ENCODE measurements at regions not wholly inside any gene's neighbourhood (a gene's known extent, or its start where the extent isn't known, plus 50 kb on each side); places are given as distances from the start of the nearest gene placed in this dataset.
"Not testable (repeated sequence)": the region's sequence is repeated elsewhere in the genome, so short reads cannot be mapped to it uniquely, and the experiment has no call there.

DNA sequence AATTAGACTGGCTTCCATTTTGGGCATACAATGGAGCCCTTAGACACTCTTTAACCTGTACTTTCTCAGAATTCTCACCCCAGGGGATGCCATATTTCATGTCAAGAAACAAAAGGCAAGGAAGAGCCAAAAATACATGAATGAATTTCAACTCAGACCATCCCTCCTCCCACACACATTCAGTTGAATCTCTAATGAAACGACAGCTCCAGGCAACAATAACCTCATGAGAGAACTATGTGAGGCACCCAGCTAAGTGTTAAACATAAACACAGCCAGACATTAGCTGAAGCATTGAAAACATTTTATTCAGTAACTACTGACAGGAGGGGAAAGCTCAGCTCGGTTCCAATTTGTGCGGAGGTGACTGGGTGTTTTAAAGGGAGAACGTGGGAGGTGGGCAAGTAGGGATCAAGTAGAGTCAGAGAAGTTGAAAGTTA, 1359.1 kb upstream of the CDH9 start:
- no peak overlapping the region for H3K27ac ChIP-seq (ENCODE audit: low read length)
- H3K9me3 Mint-ChIP-seq: peaks cover 6 to 11% of the 10 kb centered on the region in 2 donors
- H3K36me3 Mint-ChIP-seq: peaks cover 7% of the 10 kb centered on the region
- ATAC-seq: no peak
- DNase-seq: no peak
- H3K9me3 ChIP-seq (ENCODE audit: control insufficient read depth, insufficient read depth, low read length): peaks cover 14% of the 10 kb centered on the region
- no peak overlapping the region for H3K4me3 ChIP-seq (ENCODE audit: low read length)
- intact Hi-C loops (cut with micrococcal nuclease): no loop called here
- no peak overlapping the region for H3K27ac Mint-ChIP-seq
- no peaks in the 10 kb centered on the region for H3K36me3 ChIP-seq (ENCODE audit: control insufficient read depth, insufficient read depth, low read length)
- no peaks in the 10 kb centered on the region for H3K27me3 Mint-ChIP-seq (ENCODE audit: low read depth in 2 of 2)
- H3K27me3 ChIP-seq (ENCODE audit: control insufficient read depth, insufficient read depth, low read length): no peaks in the 10 kb centered on the region
- 70% methylated on average over 4 of the region's 4 CpGs for WGBS (ENCODE audit: insufficient coverage)
- H3K4me1 ChIP-seq (ENCODE audit: control insufficient read depth, insufficient read depth, low read length): no peaks in the 10 kb centered on the region
- H3K4me3 Mint-ChIP-seq: no peak overlapping the region
- TF ChIP-seq CTCF (IDR thresholded peaks at IDR 0.05): no peak
- H3K4me1 Mint-ChIP-seq: no peaks in the 10 kb centered on the region

- Histone ChIP-seq H3K4me1 (ENCODE audit: control insufficient read depth, insufficient read depth, low read length) (no peaks in the 10 kb centered on the region), H3K27ac (ENCODE audit: low read length) (no peak overlapping the region), H3K9me3 (ENCODE audit: control insufficient read depth, insufficient read depth, low read length) (peaks cover 3% of the 10 kb centered on the region), H3K27me3 (ENCODE audit: control insufficient read depth, insufficient read depth, low read length) (no peaks in the 10 kb centered on the region), H3K4me3 (ENCODE audit: low read length) (no peak overlapping the region), H3K36me3 (ENCODE audit: control insufficient read depth, insufficient read depth, low read length) (no peaks in the 10 kb centered on the region)
- no peak for TF ChIP-seq CTCF (IDR thresholded peaks at IDR 0.05)
- H3K9me3 Mint-ChIP-seq: peaks cover 5 to 8% of the 10 kb centered on the region in 2 donors
- WGBS (ENCODE audit: insufficient coverage): 84% methylated on average over 1 of the region's 1 CpG
- ATAC-seq: no peak
- no peak overlapping the region for H3K4me3 Mint-ChIP-seq
- H3K36me3 Mint-ChIP-seq: no peaks in the 10 kb centered on the region
- H3K27ac Mint-ChIP-seq: no peak overlapping the region
- no peaks in the 10 kb centered on the region for H3K27me3 Mint-ChIP-seq (ENCODE audit: low read depth in 2 of 2)
- no peaks in the 10 kb centered on the region for H3K4me1 Mint-ChIP-seq
- intact Hi-C loops (cut with micrococcal nuclease): no loop called here
- no peak for DNase-seq
These were observed 1352.9 kb upstream of the CDH9 start for GRCh38 chr5:28391277-28391676.

GRCh38 chr5:28390341-28390740, 1352.0 kb upstream of the CDH9 start:
- H3K4me3 ChIP-seq (ENCODE audit: low read length): no peak overlapping the region
- Mint-ChIP-seq H3K36me3 (no peaks in the 10 kb centered on the region), H3K4me1 (no peaks in the 10 kb centered on the region), H3K27ac (no peak overlapping the region), H3K4me3 (no peak overlapping the region), H3K9me3 (peaks cover 8 to 9% of the 10 kb centered on the region in 2 donors), H3K27me3 (ENCODE audit: low read depth in 2 of 2) (no peaks in the 10 kb centered on the region)
- intact Hi-C loops (cut with micrococcal nuclease): no loop called here
- TF ChIP-seq CTCF (IDR thresholded peaks at IDR 0.05): no peak
- no peaks in the 10 kb centered on the region for H3K27me3 ChIP-seq (ENCODE audit: control insufficient read depth, insufficient read depth, low read length)
- DNase-seq (no peak), ATAC-seq (no peak)
- WGBS (ENCODE audit: insufficient coverage): no CpG with 5 or more reads among the region's 1 CpG
- H3K27ac ChIP-seq (ENCODE audit: low read length): no peak overlapping the region
- H3K4me1 ChIP-seq (ENCODE audit: control insufficient read depth, insufficient read depth, low read length): no peaks in the 10 kb centered on the region
- no peaks in the 10 kb centered on the region for H3K36me3 ChIP-seq (ENCODE audit: control insufficient read depth, insufficient read depth, low read length)
- no peaks in the 10 kb centered on the region for H3K9me3 ChIP-seq (ENCODE audit: control insufficient read depth, insufficient read depth, low read length)

DNA sequence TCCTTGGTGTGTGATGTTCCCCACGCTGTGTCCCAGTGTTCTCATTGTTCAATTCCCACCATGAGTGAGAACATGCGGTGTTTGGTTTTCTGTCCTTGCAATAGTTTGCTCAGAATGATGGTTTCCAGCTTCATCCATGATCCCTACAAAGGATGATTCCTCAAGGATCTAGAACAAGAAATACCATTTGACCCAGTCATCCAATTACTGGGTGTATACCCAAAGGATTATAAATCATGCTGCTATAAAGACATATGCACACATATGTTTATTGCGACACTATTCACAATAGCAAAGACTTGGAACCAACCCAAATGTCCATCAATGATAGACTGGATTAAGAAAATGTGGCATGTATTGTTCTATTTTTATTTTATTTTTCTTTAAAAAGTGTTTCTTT, 1351.3 kb upstream of the CDH9 start:
- ATAC-seq; intact Hi-C loops (cut with micrococcal nuclease): not testable (repeated sequence)
- WGBS (ENCODE audit: insufficient coverage): 96% methylated on average over 2 of the region's 3 CpGs

More for the DNA sequence above, 1351.3 kb upstream of the CDH9 start:
- not testable (repeated sequence) for H3K9me3 ChIP-seq (ENCODE audit: control insufficient read depth, insufficient read depth, low read length); H3K4me1 Mint-ChIP-seq; H3K27me3 Mint-ChIP-seq (ENCODE audit: low read depth in 2 of 2); H3K36me3 Mint-ChIP-seq; DNase-seq; H3K36me3 ChIP-seq (ENCODE audit: control insufficient read depth, insufficient read depth, low read length); H3K27me3 ChIP-seq (ENCODE audit: control insufficient read depth, insufficient read depth, low read length); H3K4me3 Mint-ChIP-seq; H3K27ac ChIP-seq (ENCODE audit: low read length); H3K9me3 Mint-ChIP-seq; H3K4me1 ChIP-seq (ENCODE audit: control insufficient read depth, insufficient read depth, low read length); H3K27ac Mint-ChIP-seq; H3K4me3 ChIP-seq (ENCODE audit: low read length)
